Endothelial cell (in vitro differentiated cells): ENCODE measurements at regions not wholly inside any gene's neighbourhood (a gene's known extent, or its start where the extent isn't known, plus 50 kb on each side); places are given as distances from the start of the nearest gene placed in this dataset.

Experiments used
- DNase-seq: peaks from one replicate; pipeline ENCODE4 v3.0.0; 2021; ENCODE audit warnings: low spot score
- H3K27ac Mint-ChIP-seq: one replicate; pipeline ENCODE4 v1.8.0; 2021; ENCODE audit warnings: mixed read lengths, inconsistent platforms; ENCODE audit not compliant: unreplicated experiment
- H3K27me3 Mint-ChIP-seq: one replicate; pipeline ENCODE4 v1.8.0; 2021; ENCODE audit warnings: mild to moderate bottlenecking, moderate library complexity, mixed read lengths, inconsistent platforms; ENCODE audit not compliant: unreplicated experiment
- H3K36me3 Mint-ChIP-seq: one replicate; pipeline ENCODE4 v1.8.0; 2021; ENCODE audit warnings: mild to moderate bottlenecking, low read depth, mixed read lengths, inconsistent platforms; ENCODE audit not compliant: unreplicated experiment
- H3K4me1 Mint-ChIP-seq: one replicate; pipeline ENCODE4 v1.8.0; 2021; ENCODE audit warnings: mild to moderate bottlenecking, mixed read lengths, inconsistent platforms; ENCODE audit not compliant: unreplicated experiment
- H3K4me3 Mint-ChIP-seq: one replicate; pipeline ENCODE4 v1.8.0; 2021; ENCODE audit warnings: mild to moderate bottlenecking, mixed read lengths, inconsistent platforms; ENCODE audit not compliant: unreplicated experiment
- H3K9me3 Mint-ChIP-seq: one replicate; pipeline ENCODE4 v1.8.0; 2021; ENCODE audit warnings: mixed read lengths, inconsistent platforms; ENCODE audit not compliant: unreplicated experiment
- CTCF ChIP-seq: fragments of 200-600 bp; sonication (generic); IDR thresholded peaks from one replicate; pipeline ENCODE4 v1.5.0; 2021; ENCODE audit warnings: antibody characterized with exemption; ENCODE audit not compliant: unreplicated experiment

DNA sequence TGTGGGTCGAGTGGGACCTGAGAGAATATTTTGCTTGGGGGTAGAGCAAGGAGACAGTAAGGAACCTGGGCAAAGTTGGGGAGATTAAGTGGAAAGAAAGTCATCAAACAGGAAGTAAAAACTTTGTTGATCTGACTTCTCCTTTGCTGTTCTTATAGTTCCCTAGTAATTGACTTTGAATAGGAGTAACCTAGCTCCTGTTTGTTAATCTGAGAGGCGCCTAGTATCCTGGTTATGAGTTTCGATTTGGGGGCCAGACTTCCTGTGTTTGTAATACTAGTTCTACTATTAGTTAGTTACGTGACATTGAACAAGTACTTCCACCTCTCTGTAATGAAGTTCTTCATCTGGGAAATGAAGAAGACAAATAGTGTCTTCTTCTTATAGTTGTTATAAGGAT is 99.1 kb downstream of the ZNF365 start:
- H3K4me1 Mint-ChIP-seq, result no peaks in the 10 kb centered on the region
- H3K27ac Mint-ChIP-seq, result no peak overlapping the region
- H3K27me3 Mint-ChIP-seq, result no peaks in the 10 kb centered on the region
- H3K36me3 Mint-ChIP-seq, result no peaks in the 10 kb centered on the region
- no peak for DNase-seq
- H3K4me3 Mint-ChIP-seq, result no peak overlapping the region
- TF ChIP-seq CTCF, result no peak
- no peaks in the 10 kb centered on the region for H3K9me3 Mint-ChIP-seq

GRCh38 chr10:62475551-62475950 is 101.4 kb downstream of the ZNF365 start:
- H3K4me1 Mint-ChIP-seq, result no peaks in the 10 kb centered on the region
- no peak overlapping the region for H3K27ac Mint-ChIP-seq
- TF ChIP-seq CTCF, result no peak

DNA sequence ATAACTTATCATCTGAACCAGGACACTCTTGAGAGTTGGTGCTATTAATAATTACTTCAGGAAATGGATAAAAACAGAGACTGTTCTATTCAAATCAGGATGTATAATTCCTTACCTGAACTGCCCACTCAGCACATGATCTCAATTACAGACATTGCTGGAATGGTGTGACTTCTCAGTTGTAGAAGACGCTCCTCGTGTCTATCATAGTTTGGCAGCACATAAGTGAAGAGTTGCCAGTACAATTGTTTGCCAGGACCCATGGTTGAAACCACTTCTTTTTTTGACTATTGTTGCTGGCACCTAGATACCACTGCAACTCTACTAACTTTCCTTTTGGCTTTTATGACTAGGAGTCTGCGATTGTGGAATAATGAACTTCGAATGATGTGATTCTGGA is 105.4 kb downstream of the ZNF365 start:
- DNase-seq, result no peak
- H3K4me3 Mint-ChIP-seq, result no peak overlapping the region
- H3K36me3 Mint-ChIP-seq, result no peaks in the 10 kb centered on the region
- no peaks in the 10 kb centered on the region for H3K27me3 Mint-ChIP-seq
- no peaks in the 10 kb centered on the region for H3K4me1 Mint-ChIP-seq
- H3K9me3 Mint-ChIP-seq, result no peaks in the 10 kb centered on the region
- no peak overlapping the region for H3K27ac Mint-ChIP-seq
- no peak for TF ChIP-seq CTCF

More at GRCh38 chr10:62475551-62475950, 101.4 kb downstream of the ZNF365 start:
- Mint-ChIP-seq H3K27me3 (no peaks in the 10 kb centered on the region), H3K9me3 (no peaks in the 10 kb centered on the region), H3K4me3 (no peak overlapping the region), H3K36me3 (no peaks in the 10 kb centered on the region)
- no peak for DNase-seq

- Mint-ChIP-seq H3K27me3 (no peaks in the 10 kb centered on the region), H3K9me3 (no peaks in the 10 kb centered on the region), H3K4me1 (no peaks in the 10 kb centered on the region), H3K4me3 (no peak overlapping the region), H3K27ac (no peak overlapping the region), H3K36me3 (no peaks in the 10 kb centered on the region)
- DNase-seq, result no peak
- TF ChIP-seq CTCF, result no peak
Observed at GRCh38 chr10:62480196-62480595, 106.0 kb downstream of the ZNF365 start.

DNA sequence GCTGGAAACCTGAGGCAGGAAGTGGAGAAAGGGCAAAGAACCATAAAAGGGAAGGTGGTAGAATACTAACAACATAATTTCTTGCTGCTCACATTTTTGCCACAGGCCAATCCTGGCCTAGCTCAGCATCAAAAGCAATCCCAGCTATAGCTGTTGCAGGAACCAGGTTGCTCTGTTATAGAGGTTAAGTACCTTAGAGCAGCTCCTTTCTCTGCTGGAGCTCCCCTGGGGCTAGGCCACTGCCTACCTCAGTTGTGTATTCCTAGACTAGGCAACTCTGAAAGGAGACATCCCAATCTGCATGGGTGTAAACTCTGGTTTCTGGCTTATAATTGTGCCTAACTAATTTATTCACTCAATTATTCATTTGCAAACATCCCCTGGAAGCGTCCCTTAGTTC is 108.4 kb downstream of the ZNF365 start:
- Mint-ChIP-seq H3K27ac (no peak overlapping the region), H3K27me3 (no peaks in the 10 kb centered on the region), H3K4me3 (no peak overlapping the region), H3K9me3 (no peaks in the 10 kb centered on the region), H3K36me3 (no peaks in the 10 kb centered on the region), H3K4me1 (no peaks in the 10 kb centered on the region)
- no peak for DNase-seq
- no peak for TF ChIP-seq CTCF
